NCI-H2196 treated with DMSO at 0.1 percent for 48 hours (cell line): ENCODE measurements at regions not wholly inside any gene's neighbourhood (a gene's known extent, or its start where the extent isn't known, plus 50 kb on each side); places are given as distances from the start of the nearest gene placed in this dataset.

Source experiments
- DNase-seq: peaks from one replicate; lab custom pipeline; 2025; ENCODE audit not compliant: unreplicated experiment; lab: John Stamatoyannopoulos, UW

DNA sequence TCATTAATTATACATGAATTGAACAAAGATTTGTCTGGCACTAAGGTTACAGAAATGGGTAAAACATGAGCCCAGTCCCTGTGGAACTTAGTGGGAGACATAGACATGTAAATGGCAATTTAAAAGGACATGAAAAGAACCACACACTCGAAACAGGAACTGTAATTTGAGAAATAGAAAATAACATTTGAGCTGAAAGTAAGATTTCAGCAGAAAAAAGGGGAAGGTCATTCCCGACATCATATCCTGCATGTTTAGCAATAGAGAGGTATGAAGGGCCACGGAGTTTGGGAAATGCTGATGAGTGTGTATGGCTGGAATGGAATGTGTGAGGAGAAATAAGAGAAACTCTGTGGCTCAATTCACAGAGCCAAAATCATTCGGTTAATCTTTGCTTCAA is 175.4 kb upstream of the AHR start:
- no peak for DNase-seq

DNA sequence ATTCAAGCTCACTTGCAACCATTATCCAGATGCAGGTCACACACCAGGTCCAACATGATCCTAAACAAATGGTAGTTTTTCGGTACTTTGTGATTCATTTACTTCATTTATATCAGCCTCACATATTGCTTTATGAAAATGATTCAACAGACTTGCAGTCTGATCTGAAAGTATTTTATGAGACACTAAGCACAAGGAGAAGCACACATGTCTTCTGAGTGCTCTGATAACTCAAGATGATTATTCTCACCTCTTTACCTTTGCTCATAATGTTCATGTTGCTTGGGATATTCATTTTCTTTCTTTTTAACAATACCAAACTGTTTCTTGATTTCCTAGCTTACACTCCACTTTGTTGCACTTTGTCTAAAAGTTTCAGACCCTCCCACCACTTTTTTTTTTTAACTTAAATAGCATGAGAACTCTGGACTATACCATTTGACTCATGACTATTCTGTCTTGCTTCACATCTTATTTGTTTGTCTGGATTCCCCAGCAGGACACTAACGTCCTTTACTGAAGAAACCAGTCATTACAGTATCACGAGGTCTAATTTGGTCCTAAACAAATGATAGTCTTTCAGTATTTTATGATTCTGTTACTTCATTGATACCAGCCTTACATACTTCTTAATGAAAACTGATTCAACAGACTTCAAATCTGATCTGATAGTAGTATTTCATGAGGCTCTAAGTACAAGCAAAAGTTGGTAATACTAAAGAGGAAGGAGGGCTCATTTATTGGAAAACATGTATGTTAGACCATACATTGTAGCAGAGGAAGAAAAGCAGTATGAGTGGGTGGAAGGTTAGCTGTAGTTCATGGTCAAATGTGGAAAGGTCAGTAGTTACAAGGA is 171.8 kb upstream of the AHR start:
- no peak for DNase-seq

DNA sequence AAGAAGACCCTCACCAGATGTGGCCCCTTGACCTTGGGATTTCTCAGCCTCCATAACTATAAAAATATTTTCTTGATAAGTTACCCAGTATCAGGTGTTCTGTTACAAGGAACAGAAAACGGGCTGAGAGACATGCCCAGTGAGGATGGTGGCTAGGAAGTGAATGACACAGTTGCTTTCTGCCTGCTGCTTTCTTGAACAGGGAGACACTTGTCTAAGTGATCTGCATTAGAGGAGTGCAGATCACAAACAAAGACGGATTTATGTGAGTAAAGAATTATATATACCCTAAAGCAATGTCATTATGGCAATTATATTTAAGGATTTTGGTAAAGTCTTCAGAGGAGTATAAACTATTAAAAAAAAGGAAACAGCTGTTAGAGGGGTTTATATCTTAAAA is 169.2 kb upstream of the AHR start:
- no peak for DNase-seq

GRCh38 chr7:17130281-17131059 is 168.0 kb upstream of the AHR start:
- no peak for DNase-seq

GRCh38 chr7:17131060-17131345 is 167.4 kb upstream of the AHR start:
- DNase-seq: no peak

DNA sequence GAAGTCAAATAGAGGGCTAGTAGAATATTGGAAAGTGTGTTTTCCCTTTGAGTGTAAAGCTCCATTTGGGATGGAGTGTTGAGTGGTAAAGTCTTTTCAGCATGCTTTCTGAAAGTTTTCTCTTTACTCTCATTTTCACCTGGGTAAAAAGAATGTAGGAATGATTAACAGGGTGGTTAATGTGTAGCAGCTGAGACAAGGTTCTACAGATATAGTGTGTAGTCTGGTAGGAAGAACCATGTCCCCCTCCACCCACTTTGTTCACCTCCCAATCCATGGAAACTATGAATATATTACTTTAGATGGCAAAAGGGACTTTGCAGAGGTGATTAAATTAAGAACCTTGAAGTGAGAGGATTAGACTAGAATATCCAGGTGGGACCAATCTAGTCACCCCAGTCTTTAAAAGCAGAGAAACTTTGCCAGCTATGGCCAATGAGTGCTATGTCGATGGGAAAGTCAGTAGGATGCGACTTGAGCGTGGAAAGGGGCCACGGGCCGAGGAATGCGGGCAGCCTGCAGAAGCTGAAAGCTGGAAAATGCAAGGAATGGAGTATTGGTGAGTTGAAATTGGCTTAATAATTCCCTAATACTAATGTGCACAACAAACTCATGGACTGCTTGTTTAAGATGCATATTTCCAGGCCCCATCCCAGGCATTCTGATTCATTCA is 166.3 kb upstream of the AHR start:
- no peak for DNase-seq

DNA sequence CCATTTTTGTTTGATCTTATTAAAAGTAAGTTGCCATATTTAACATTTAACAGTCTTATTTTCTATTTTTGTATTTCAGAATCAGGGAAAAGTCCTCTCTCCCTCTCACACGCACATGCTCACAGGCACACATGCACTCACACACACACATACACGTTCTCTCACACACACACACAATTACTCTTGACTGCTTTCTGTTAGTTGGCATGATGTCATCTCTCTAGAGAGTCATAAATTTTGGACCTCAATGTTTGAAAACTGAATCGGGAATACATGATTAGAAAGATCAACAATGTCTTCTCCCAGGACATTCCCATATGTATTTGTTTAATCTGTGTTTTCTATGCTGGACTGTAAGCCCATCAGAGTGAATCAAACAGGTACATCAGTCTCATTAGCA is 165.7 kb upstream of the AHR start:
- no peak for DNase-seq

GRCh38 chr7:17133977-17134376 is 164.5 kb upstream of the AHR start:
- DNase-seq: no peak

DNA sequence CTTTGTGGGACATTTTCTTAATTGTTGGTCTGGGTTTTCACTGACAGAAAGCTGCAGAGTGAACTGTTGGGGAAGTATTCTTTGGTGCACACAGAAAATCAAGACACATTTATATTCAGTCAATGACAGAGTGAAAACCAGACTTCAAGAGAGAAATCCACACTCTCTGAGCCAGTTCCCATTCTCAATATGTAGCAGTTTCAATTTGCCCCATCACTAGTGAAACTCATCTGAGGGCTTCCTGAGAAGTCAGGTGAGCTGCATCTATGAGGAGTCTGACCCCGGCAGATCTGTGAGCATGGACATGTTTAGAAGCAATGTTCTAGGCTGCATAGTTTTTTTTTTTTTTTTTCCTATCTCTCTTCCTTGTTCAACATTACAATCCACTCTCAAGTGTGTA is 163.7 kb upstream of the AHR start:
- no peak for DNase-seq

DNA sequence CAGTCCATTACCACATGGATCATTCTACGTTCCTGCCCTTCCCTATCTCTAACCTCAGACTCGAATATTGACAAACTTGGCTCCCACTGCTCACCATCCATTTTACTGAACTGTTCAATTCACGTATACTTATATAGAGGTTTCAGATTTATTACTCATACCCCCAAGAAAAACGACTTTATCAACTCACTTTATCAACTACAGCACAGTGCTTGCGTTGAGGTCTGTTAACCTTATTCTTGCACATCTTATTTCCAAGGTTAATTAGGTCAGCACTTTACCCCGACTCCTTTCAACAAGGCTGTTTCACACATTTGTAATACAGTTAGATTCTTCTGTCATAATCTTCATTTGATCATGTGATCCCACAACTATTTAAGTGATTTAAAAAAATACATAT is 162.3 kb upstream of the AHR start:
- DNase-seq: no peak

DNA sequence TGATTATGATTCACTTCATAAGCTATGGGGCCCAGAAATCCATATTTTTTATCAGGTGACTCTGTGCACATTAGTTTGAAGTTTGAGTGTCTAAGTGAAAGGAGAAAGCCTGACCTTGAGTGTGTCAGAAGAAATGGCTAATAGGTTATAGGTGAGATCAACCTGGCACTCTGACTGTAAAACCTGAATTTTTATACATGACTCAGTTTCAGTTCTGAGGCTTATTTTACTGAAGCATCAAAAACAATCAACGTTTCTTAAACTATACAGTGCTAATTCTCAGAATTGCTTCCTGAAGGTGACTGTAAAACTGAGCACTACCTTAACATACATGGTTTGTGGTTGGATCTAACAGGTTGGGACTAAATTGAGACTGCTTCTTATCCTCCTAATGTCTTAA is 159.4 kb upstream of the AHR start:
- no peak for DNase-seq

- no peak for DNase-seq
These were observed 158.0 kb upstream of the AHR start for GRCh38 chr7:17140406-17140805.

DNA sequence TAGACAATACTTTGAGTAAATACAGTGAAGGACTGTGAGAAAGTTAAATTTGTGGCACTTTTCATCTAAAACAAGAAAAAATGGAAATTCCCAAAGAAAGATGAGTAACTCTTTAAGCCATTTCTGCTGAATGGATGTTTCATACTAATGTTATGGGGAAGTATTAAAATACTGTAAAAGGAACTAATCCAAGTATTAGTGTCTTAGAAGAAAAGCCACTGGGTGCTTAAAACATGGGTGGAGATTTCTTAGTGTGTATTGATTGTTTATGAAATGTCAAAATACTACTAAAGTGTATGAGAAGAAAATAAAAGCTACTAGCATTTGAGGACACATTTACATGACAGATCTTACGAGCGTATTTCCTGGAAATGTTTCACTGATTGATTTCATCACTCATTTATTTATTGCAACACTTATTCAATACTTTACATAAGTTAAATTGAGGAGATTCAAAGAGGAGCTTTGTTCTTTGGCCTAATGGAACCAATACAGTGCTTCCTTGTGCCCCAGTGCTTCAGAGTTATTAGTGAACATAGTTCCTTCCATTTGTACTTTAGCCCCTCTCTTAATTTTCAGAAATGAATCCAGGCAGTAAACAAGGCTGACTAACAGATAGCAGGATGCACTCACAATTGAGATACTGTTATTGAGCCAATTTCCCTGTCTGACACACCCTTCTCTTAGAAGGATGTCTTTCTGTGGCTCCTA is 155.5 kb upstream of the AHR start:
- no peak for DNase-seq

GRCh38 chr7:17144322-17144721 is 154.1 kb upstream of the AHR start:
- no peak for DNase-seq

DNA sequence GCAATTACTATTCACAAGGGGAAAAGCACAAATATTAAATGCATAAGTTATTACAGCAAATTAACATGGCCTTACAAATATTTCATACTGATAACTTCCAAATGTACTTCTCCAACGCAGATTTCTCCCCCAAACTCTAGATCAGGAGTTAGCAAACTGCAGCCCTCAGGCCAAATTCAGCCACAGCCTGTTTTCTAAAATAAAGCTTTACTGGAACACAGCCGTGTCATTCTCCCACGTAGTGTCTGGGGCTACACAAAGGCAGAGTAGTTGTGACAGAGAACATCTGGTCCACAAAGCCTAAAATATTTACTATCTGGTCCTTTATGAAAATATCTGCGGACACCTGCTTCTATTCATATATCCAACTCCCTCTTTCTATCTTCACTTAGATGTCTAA is 151.8 kb upstream of the AHR start:
- DNase-seq: no peak

GRCh38 chr7:17147409-17147808 is 151.0 kb upstream of the AHR start:
- no peak for DNase-seq

DNA sequence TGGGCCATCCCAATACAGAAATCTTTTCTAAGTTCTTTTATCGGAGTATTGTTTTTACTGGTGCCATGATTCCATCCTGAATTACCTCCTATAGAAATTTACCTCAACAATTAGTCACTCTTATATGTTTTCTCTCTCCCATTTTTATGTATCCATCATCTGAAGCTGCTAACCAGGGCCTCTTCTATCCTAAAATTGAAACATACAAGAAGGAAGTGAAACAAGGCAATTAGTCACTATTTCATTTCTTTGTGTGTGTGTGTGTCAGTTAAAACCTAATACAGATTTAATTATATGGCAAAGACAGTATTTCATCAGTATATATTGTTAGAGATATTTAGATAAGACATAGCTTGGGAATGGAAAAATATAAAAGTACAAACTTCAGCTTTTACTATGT is 148.4 kb upstream of the AHR start:
- DNase-seq: no peak

GRCh38 chr7:17152721-17153120 is 145.7 kb upstream of the AHR start:
- no peak for DNase-seq

GRCh38 chr7:17153536-17153935 is 144.9 kb upstream of the AHR start:
- no peak for DNase-seq

DNA sequence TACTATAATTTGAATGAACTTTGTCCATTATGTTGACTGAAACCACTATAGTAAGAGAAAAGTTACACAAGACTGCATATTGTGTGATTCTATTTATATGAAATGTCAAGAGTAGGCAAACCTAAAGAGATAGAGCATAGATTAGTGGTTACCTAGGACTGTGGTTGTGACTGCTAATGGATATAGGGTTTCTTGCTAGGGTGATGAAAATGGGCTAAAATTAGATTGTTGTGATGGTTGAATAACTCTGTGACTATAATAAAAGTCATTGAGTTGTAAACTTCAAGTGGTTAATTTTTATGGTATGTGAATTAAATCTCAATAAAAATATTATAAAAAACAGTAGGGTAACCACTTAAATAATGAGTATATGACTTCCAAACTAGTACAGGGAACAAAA is 142.9 kb upstream of the AHR start:
- no peak for DNase-seq

- no peak for DNase-seq
These were observed 140.2 kb upstream of the AHR start for GRCh38 chr7:17158261-17158660.
